Right lobe of liver (tissue), 4 donors: ENCODE measurements at regions not wholly inside any gene's neighbourhood (a gene's known extent, or its start where the extent isn't known, plus 50 kb on each side); places are given as distances from the start of the nearest gene placed in this dataset.

Experiments
- POLR2A ChIP-seq: fragments of 450-650 bp; IDR thresholded peaks from one replicate; pipeline ENCODE4 v1.6.1; 2017; ENCODE audit warnings: antibody characterized with exemption, mild to moderate bottlenecking
- TF ChIP-seq, protein P1 (sequence below), 4 donors: fragments of 200-600 bp in 3 of 4; fragments of 450-650 bp in 1 of 4; IDR thresholded peaks; one replicate each; pipeline versions ENCODE4 v1.5.1 to v1.8.0; 2016 to 2022; ENCODE audit warnings: antibody characterized with exemption in 4 of 4, mild to moderate bottlenecking in 2 of 4
- donor health status: DM: no; HTN: no; CAD: no.
- donor health status: DM: no; HTN: no; CAD: no.
- donor health status: DM: no; HTN: yes; CAD: no.

DNA sequence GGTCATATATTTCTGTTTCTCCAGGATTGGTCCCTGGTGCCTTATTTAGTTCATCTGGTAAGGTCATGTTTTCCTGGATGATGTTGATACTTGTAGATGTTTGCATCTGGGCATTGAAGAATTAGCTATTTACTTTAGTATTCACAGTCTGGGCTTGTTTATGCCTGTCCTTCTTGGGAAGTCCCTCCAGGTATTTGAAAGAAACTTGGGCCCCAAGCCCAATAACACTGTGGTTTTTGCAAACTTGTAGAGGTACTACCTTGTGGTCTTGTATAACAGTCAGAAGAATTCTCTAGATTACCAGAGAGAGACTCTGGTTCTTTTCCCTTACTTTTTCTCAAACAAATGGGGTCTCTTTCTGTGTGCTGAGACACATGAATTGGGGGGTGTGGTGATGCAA is 251.4 kb upstream of the B3GALT2 start:
- TF ChIP-seq, protein P1, sequence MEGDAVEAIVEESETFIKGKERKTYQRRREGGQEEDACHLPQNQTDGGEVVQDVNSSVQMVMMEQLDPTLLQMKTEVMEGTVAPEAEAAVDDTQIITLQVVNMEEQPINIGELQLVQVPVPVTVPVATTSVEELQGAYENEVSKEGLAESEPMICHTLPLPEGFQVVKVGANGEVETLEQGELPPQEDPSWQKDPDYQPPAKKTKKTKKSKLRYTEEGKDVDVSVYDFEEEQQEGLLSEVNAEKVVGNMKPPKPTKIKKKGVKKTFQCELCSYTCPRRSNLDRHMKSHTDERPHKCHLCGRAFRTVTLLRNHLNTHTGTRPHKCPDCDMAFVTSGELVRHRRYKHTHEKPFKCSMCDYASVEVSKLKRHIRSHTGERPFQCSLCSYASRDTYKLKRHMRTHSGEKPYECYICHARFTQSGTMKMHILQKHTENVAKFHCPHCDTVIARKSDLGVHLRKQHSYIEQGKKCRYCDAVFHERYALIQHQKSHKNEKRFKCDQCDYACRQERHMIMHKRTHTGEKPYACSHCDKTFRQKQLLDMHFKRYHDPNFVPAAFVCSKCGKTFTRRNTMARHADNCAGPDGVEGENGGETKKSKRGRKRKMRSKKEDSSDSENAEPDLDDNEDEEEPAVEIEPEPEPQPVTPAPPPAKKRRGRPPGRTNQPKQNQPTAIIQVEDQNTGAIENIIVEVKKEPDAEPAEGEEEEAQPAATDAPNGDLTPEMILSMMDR (IDR thresholded peaks at IDR 0.05), result no peak
- no peak for TF ChIP-seq POLR2A
